A549 (cell line): ENCODE measurements at regions not wholly inside any gene's neighbourhood (a gene's known extent, or its start where the extent isn't known, plus 50 kb on each side); places are given as distances from the start of the nearest gene placed in this dataset.
A peak's percentile ranks its signal among the peaks of the same experiment; 100 is the strongest.

Experiments used
- ATAC-seq, 2 experiments: fragments of 200-7000 bp in 1 of 2; fragments of >200 bp in 1 of 2; cut with Nextera tagmentation in 1 of 2; cut with Tn5 transposase in 1 of 2; 3 replicates each; pipeline versions ENCODE4 v1.8.0 to v1.9.1; 2018 to 2020; ENCODE audit warnings: mild to moderate bottlenecking in 1 of 2, moderate library complexity in 1 of 2
- CTCF ChIA-PET: fragments of 300-600 bp; sonication (Branson Sonifier 250); formaldehyde crosslinking; extraction: SDS; loops from one replicate; lab custom pipeline; 2021; ENCODE audit warnings: antibody characterized with exemption, inconsistent platforms; lab: Yijun Ruan, JAX
- POLR2A ChIA-PET: fragments of 350-600 bp; formaldehyde crosslinking; extraction: SDS; loops from one replicate; lab custom pipeline; 2021; ENCODE audit warnings: antibody characterized with exemption, inconsistent platforms; lab: Yijun Ruan, JAX
- DNase-seq, 2 experiments: peaks; one replicate each; pipeline versions ENCODE4 v3.0.0 to v3.0.0-alpha.2; 2011 to 2016; ENCODE audit warnings: low read depth in 1 of 2, low spot score in 1 of 2
- FAIRE-seq: peaks from 2 replicates; lab custom pipeline; 2011; peaks lifted over from hg19 to GRCh38; lab: Jason Lieb, UNC
- H3K27ac ChIP-seq, 2 experiments: fragments of >200 bp; sonication (Bioruptor Twin); formaldehyde crosslinking; 3 replicates each; pipeline ENCODE4 v1.5.1; 2016 to 2017
- H3K4me1 ChIP-seq: fragments of >200 bp; sonication (Bioruptor Twin); formaldehyde crosslinking; 3 replicates; pipeline ENCODE4 v1.6.1; 2016
- H3K4me2 ChIP-seq: fragments of >200 bp; sonication (Bioruptor Twin); formaldehyde crosslinking; 3 replicates; pipeline ENCODE4 v1.6.1; 2016
- H3K4me3 ChIP-seq: fragments of >200 bp; sonication (Bioruptor Twin); formaldehyde crosslinking; 3 replicates; pipeline ENCODE4 v1.5.1; 2016
- H3K9me3 ChIP-seq: fragments of >200 bp; sonication (Bioruptor Twin); formaldehyde crosslinking; 3 replicates; pipeline ENCODE4 v1.6.1; 2016
- BHLHE40 ChIP-seq: IDR thresholded peaks from 2 replicates; pipeline ENCODE4 v1.6.1; 2012; ENCODE audit warnings: low read depth, low read length, inconsistent platforms
- CEBPB ChIP-seq, 2 experiments: fragments of >200 bp in 1 of 2; sonication (Bioruptor Twin) in 1 of 2; formaldehyde crosslinking in 1 of 2; IDR thresholded peaks; 2 replicates each; pipeline ENCODE4 v1.6.1; 2012 to 2016
- CHD4 ChIP-seq: fragments of 200-600 bp; sonication (generic); IDR thresholded peaks from 2 replicates; pipeline ENCODE4 v1.6.1; 2016; ENCODE audit warnings: antibody characterized with exemption, mild to moderate bottlenecking, borderline replicate concordance
- EHF ChIP-seq: fragments of 250-450 bp; sonication (Bioruptor Pico); IDR thresholded peaks from 2 replicates; pipeline ENCODE4 v1.5.0; 2020; ENCODE audit warnings: mild to moderate bottlenecking
- FOSB ChIP-seq: fragments of 250-450 bp; sonication (Bioruptor Pico); IDR thresholded peaks from 2 replicates; pipeline ENCODE4 v1.5.0; 2020; ENCODE audit warnings: mild to moderate bottlenecking, moderate library complexity
- FOSL2 ChIP-seq, 2 experiments: fragments of 450-650 bp in 1 of 2; fragments of >200 bp in 1 of 2; sonication (Bioruptor Twin) in 1 of 2; formaldehyde crosslinking; IDR thresholded peaks; 2 replicates each; pipeline versions ENCODE4 v1.5.0 to v1.6.1; 2016 to 2020; ENCODE audit warnings: mild to moderate bottlenecking in 1 of 2, moderate library complexity in 1 of 2
- HOXB13 ChIP-seq: fragments of 250-450 bp; sonication (Bioruptor Pico); IDR thresholded peaks from 2 replicates; pipeline ENCODE4 v1.5.0; 2020; ENCODE audit warnings: low read depth, mild to moderate bottlenecking, moderate library complexity
- HOXB5 ChIP-seq: fragments of 250-450 bp; sonication (Bioruptor Pico); IDR thresholded peaks from 2 replicates; pipeline ENCODE4 v1.5.0; 2020; ENCODE audit warnings: mild to moderate bottlenecking, moderate library complexity
- MYC ChIP-seq: IDR thresholded peaks from 2 replicates; pipeline ENCODE4 v1.6.1; 2012; ENCODE audit warnings: mild to moderate bottlenecking, inconsistent platforms, low read length, improper control_type of control experiment, borderline replicate concordance
- RAD21 ChIP-seq, 2 experiments: fragments of >200 bp in 1 of 2; sonication (Bioruptor Twin) in 1 of 2; formaldehyde crosslinking in 1 of 2; IDR thresholded peaks in 1 of 2; conservative IDR thresholded peaks in 1 of 2; 2 replicates in 1 of 2; 3 replicates in 1 of 2; pipeline ENCODE4 v1.6.1; 2012 to 2018; ENCODE audit warnings: inconsistent platforms in 1 of 2
- RARB ChIP-seq: fragments of 250-450 bp; sonication (Bioruptor Pico); IDR thresholded peaks from 2 replicates; pipeline ENCODE4 v1.8.0; 2021; ENCODE audit warnings: mild to moderate bottlenecking, moderate library complexity
- RCOR1 ChIP-seq: fragments of 150-350 bp; IDR thresholded peaks from 2 replicates; pipeline ENCODE4 v1.6.1; 2014; ENCODE audit warnings: antibody characterized with exemption, low read length, low read depth
- RNF2 ChIP-seq: fragments of 200-600 bp; sonication (generic); IDR thresholded peaks from 2 replicates; pipeline ENCODE4 v1.6.1; 2016; ENCODE audit warnings: low read depth, mild to moderate bottlenecking, antibody characterized with exemption, moderate library complexity, borderline replicate concordance
- SMC3 ChIP-seq: fragments of >200 bp; sonication (Bioruptor Twin); formaldehyde crosslinking; IDR thresholded peaks from 3 replicates; pipeline ENCODE4 v1.6.1; 2018; ENCODE audit warnings: inconsistent platforms
- ZC3H11A ChIP-seq: fragments of 450-650 bp; IDR thresholded peaks from 2 replicates; pipeline ENCODE4 v1.6.1; 2014; ENCODE audit warnings: antibody characterized with exemption, mild to moderate bottlenecking
- ZFP36 ChIP-seq: fragments of 450-650 bp; IDR thresholded peaks from 2 replicates; pipeline ENCODE4 v1.6.1; 2014; ENCODE audit warnings: borderline replicate concordance; ENCODE audit not compliant: partially characterized antibody
- WGBS: methylation state at CpG from one replicate; pipeline ENCODE4 v1.1.6; 2017; ENCODE audit errors: missing lambda C conversion rate; 5-methylcytosine and 5-hydroxymethylcytosine counted together
- TF ChIP-seq, protein P1 (sequence below): fragments of >200 bp; sonication (Bioruptor Twin); formaldehyde crosslinking; IDR thresholded peaks from 3 replicates; pipeline ENCODE4 v1.6.1; 2016
- TF ChIP-seq, protein P2 (sequence below): fragments of 250-450 bp; sonication (Bioruptor Pico); IDR thresholded peaks from 2 replicates; pipeline ENCODE4 v1.5.0; 2020; ENCODE audit warnings: low read depth, mild to moderate bottlenecking, moderate library complexity
- TF ChIP-seq, protein P3 (sequence below): fragments of >200 bp; sonication (Bioruptor Twin); formaldehyde crosslinking; IDR thresholded peaks from 2 replicates; pipeline ENCODE4 v1.6.1; 2016
- TF ChIP-seq, protein P4 (sequence below): fragments of 250-450 bp; sonication (Bioruptor Pico); IDR thresholded peaks from 2 replicates; pipeline ENCODE4 v1.5.0; 2021; ENCODE audit warnings: mild to moderate bottlenecking, moderate library complexity, borderline replicate concordance
- TF ChIP-seq, protein P5 (sequence below): fragments of >200 bp; sonication (Bioruptor Twin); formaldehyde crosslinking; IDR thresholded peaks from 3 replicates; pipeline ENCODE4 v1.5.1; 2016

DNA sequence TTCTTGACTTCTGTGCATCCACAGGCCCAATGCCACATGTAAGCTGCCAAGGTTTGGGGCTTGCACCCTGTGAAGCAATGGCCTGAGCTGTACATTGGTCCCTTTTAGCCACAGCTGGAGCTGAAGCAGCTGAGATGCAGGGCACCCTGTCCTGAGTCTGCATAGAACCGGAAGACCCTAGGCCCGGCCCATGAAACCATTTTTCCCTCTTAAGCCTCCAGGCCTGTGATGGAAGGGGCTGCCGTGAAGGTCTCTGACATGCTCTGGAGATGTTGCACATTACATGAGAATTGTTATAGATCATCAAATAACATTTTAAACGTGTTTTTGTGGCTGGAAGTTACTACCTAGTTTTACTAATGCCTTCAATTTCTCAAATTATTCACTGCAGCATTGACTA is 188.7 kb downstream of the RPAP3 start:
- ChIA-PET POLR2A (no interaction called here), CTCF (no interaction called here)
- FAIRE-seq: no peak
- peaks cover 38% of the 10 kb centered on the region for H3K9me3 ChIP-seq
- H3K4me1 ChIP-seq: no peaks in the 10 kb centered on the region
- WGBS: 36% methylated on average over 4 of the region's 4 CpGs
- ATAC-seq: no peak
- no peak overlapping the region for H3K27ac ChIP-seq
- DNase-seq: no peak
- no peak overlapping the region for H3K4me2 ChIP-seq
- TF ChIP-seq RARB (CRISPR knock-in tag): no peak
- no peak for TF ChIP-seq CHD4
- no peak for TF ChIP-seq SMC3
- peak; percentile 79 for TF ChIP-seq ZFP36
- TF ChIP-seq, all 56 proteins: peak for 1
- H3K4me3 ChIP-seq: no peak overlapping the region

DNA sequence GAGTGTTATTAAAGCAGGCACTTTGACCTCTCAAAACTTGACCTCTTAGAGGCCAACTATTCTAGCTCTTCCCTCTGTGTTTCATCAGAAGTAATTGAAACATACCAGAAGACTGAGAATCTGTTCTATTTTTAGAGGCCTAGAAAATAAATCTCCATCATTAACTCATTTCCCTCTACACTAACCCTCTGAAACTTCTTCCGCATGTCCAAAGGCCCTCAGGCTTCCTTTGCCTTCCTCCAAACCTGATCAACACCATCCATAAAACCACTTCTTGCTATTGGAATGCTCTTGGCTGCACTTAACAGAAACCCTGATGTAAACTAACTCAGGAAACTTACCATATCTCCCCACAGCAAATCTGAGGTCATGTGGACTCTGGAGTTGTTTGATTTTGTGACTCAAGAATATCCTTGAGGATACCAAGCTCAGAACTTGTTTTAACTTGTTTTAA is 196.4 kb downstream of the RPAP3 start:
- Histone ChIP-seq H3K4me2 (0 out of 3 replicates have a peak overlapping the region, but pooled peaks have one; percentile 7), H3K27ac (no peak overlapping the region), H3K9me3 (peaks cover 13% of the 10 kb centered on the region), H3K4me1 (no peaks in the 10 kb centered on the region), H3K4me3 (no peak overlapping the region)
- ChIA-PET CTCF (interaction anchor here (1.1 to 1.2 kb wide), 2 partner anchors 9 to 13 kb away, joined by 3 to 4 read pairs; no protein-coding TSS in a partner anchor), POLR2A (no interaction called here)
- no peak for TF ChIP-seq BHLHE40
- no peak for TF ChIP-seq EHF (CRISPR knock-in tag)
- no peak for TF ChIP-seq HOXB5 (CRISPR knock-in tag)
- TF ChIP-seq RNF2: no peak
- TF ChIP-seq, protein P1, sequence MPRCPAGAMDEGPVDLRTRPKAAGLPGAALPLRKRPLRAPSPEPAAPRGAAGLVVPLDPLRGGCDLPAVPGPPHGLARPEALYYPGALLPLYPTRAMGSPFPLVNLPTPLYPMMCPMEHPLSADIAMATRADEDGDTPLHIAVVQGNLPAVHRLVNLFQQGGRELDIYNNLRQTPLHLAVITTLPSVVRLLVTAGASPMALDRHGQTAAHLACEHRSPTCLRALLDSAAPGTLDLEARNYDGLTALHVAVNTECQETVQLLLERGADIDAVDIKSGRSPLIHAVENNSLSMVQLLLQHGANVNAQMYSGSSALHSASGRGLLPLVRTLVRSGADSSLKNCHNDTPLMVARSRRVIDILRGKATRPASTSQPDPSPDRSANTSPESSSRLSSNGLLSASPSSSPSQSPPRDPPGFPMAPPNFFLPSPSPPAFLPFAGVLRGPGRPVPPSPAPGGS: no peak
- no peak for TF ChIP-seq RAD21 (conservative IDR thresholded peaks at IDR 0.05 in 1 of 2, IDR thresholded peaks at IDR 0.05 in 1 of 2)
- no peak for TF ChIP-seq HOXB13 (CRISPR knock-in tag)
- no peak for TF ChIP-seq RCOR1
- TF ChIP-seq, protein P2, sequence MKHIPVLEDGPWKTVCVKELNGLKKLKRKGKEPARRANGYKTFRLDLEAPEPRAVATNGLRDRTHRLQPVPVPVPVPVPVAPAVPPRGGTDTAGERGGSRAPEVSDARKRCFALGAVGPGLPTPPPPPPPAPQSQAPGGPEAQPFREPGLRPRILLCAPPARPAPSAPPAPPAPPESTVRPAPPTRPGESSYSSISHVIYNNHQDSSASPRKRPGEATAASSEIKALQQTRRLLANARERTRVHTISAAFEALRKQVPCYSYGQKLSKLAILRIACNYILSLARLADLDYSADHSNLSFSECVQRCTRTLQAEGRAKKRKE (CRISPR knock-in tag): no peak
- TF ChIP-seq CEBPB (IDR thresholded peaks at IDR 0.05): no peak
- no peak for TF ChIP-seq FOSB (CRISPR knock-in tag)
- TF ChIP-seq, protein P3, sequence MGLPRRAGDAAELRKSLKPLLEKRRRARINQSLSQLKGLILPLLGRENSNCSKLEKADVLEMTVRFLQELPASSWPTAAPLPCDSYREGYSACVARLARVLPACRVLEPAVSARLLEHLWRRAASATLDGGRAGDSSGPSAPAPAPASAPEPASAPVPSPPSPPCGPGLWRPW: no peak
- TF ChIP-seq, protein P4, sequence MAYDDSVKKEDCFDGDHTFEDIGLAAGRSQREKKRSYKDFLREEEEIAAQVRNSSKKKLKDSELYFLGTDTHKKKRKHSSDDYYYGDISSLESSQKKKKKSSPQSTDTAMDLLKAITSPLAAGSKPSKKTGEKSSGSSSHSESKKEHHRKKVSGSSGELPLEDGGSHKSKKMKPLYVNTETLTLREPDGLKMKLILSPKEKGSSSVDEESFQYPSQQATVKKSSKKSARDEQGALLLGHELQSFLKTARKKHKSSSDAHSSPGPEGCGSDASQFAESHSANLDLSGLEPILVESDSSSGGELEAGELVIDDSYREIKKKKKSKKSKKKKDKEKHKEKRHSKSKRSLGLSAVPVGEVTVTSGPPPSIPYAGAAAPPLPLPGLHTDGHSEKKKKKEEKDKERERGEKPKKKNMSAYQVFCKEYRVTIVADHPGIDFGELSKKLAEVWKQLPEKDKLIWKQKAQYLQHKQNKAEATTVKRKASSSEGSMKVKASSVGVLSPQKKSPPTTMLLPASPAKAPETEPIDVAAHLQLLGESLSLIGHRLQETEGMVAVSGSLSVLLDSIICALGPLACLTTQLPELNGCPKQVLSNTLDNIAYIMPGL (CRISPR knock-in tag): no peak
- TF ChIP-seq, protein P5, sequence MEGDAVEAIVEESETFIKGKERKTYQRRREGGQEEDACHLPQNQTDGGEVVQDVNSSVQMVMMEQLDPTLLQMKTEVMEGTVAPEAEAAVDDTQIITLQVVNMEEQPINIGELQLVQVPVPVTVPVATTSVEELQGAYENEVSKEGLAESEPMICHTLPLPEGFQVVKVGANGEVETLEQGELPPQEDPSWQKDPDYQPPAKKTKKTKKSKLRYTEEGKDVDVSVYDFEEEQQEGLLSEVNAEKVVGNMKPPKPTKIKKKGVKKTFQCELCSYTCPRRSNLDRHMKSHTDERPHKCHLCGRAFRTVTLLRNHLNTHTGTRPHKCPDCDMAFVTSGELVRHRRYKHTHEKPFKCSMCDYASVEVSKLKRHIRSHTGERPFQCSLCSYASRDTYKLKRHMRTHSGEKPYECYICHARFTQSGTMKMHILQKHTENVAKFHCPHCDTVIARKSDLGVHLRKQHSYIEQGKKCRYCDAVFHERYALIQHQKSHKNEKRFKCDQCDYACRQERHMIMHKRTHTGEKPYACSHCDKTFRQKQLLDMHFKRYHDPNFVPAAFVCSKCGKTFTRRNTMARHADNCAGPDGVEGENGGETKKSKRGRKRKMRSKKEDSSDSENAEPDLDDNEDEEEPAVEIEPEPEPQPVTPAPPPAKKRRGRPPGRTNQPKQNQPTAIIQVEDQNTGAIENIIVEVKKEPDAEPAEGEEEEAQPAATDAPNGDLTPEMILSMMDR: no peak
- TF ChIP-seq ZC3H11A: no peak
- TF ChIP-seq MYC: no peak
- no peak for TF ChIP-seq FOSL2 (IDR thresholded peaks at IDR 0.05)
- TF ChIP-seq FOSL2 (CRISPR knock-in tag; IDR thresholded peaks at IDR 0.05): no peak
- DNase-seq (peak in 1 of 2 experiments; percentile 11), ATAC-seq (no peak), FAIRE-seq (no peak)
- WGBS: 92% methylated on average over 1 of the region's 1 CpG
